ENCODE measurements at regions not wholly inside any gene's neighbourhood (a gene's known extent, or its start where the extent isn't known, plus 50 kb on each side); places are given as distances from the start of the nearest gene placed in this dataset.

GRCh38 chr12:75786070-75786469 is 245.5 kb downstream of the PHLDA1 start:
- no peak for DNase-seq

- DNase-seq: no peak
These were observed 247.0 kb downstream of the PHLDA1 start for GRCh38 chr12:75784591-75784990.

- no peak for DNase-seq
These were observed 248.3 kb downstream of the PHLDA1 start for GRCh38 chr12:75783093-75783877.

- no peak for DNase-seq
These were observed 249.5 kb downstream of the PHLDA1 start for GRCh38 chr12:75782069-75782581.

DNA sequence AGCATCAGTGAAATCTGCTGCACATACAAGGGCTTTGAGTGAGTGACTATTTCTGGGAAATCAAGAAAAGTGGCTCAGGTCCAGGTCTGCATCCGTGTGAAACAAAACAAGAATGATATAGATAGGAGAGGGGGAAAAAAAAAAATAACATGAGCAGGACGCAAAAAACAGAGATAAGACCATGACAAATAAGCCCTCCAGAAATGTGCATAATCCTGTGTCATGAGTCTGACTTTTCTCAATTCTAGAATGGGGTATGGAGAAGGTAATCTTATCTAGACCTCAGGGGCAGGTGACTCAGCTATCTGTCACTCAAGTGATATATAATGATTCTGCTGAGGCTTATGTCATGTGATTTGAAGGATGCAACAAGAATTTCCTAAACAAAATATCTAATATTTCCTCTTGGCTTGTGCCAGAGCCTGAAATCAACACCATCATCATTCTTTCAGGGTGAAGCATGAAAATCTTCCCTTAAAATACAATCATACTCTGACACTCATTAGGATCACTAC is 250.0 kb downstream of the PHLDA1 start:
- DNase-seq: no peak

- DNase-seq: no peak
These were observed 251.6 kb downstream of the PHLDA1 start for GRCh38 chr12:75779891-75780496.

DNA sequence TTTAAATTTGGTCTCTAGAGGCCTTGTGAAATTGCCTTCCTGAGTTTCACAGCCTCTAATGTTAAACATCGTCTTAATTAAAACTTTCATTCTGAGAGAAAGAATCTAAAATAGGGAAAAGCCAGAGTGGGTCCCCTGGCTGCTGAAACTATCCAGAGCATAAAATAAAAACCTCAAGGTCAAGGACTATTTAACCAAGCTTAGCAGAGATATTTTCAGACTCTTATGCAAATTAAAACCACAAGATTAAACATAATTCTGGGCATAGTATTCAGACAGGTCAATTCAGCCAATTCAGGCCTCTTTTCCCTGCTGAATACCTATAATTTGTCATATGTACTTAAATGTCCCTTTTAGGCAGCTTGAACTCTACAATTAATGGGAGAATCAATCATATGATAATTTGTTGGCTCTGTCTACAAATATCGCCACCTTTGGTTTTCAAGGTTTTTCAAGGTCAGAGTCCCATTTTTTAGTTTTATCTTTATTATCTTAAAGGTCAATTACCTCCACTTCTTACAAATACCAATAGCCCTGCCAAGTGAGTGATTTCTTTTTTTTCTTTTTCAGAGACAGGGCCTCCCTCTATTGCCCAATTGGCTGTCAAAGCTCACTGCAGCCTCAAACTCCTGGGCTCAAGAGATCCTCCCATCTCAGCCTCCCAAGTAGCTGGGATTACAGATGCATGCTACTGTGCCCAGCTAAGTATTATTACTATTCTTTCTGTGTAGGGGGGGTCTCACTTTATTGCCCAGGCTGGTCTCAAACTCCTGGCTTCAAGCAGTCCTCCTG is 257.1 kb downstream of the PHLDA1 start:
- no peak for DNase-seq

GRCh38 chr12:75773377-75773776 is 258.2 kb downstream of the PHLDA1 start:
- no peak for DNase-seq

DNA sequence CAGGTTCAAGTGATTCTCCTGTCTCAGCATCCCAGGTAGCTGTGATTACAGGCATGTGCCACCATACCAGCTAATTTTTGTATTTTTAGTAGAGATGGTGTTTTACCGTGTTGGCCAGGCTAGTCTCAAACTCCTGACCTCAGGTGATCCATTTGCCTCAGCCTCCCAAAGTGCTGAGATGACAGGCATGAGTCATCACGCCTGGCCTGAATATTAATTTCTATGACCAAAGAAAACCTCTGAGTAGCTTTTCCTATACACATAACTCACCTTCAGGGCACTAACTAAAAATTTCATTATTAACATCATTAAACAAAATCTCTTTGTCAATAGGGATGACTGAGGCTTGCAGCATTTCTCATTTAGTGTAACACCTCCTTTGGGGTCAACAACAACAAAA is 259.6 kb upstream of the KRR1 start:
- DNase-seq: no peak

DNA sequence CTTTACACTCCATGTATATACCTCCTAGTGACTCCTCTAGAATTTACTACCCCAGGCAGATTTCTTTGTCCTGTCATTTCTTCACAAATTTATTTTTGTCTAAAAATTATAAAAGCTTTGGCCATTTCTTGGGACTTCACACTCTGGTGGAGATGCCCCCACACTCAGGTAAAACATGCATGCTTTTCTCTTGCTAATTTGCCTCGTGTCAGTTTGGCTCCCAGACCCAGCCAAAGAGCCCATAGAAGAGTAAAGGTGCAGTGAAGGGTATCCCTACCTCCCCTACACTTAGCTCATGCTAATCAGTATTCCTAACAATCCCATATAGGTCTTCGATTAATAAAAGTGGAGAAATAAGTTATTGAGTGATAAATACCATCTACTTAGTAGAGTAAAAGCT is 256.5 kb upstream of the KRR1 start:
- no peak for DNase-seq

DNA sequence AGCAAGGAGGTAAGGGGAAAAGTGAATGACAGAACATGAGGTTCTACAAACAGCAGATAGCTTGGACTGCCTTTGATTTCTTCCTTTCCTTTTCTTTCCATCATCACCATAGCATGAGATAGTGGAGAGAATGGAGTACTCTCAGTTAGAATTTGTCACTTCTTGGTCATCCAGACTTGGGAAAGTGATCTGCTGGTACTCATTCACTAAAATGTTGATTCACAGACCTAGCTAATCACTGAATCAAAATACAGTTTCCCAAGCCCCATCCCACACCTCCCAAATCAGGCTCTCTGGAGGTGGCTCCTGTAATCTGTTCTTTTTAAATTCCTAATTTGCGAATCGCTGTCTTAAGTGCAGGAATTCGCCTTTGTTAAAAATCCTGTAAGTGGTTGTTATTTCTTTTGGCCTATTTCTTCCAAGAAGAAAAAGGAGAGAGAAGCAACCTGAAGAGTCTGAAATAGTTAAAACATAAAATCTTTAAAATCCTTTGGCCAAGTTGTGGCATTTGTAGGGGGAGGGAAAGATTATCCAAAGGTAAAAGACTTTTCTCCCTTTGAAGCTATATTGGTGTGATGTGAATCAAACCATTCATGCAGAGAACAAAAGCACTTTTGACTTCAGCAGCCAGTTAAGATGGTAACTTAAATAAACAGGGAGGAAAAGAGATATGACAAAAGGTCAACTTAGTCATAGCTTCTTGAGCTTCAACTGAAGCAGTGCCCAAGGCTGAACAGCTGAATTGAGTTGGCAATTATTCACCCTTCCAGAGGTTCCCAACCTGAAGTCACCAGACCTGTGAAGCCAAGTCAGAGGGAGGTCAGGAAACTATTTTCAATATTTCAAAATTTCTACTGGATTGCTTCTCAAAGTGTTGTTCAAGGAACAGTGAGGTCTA is 255.1 kb upstream of the KRR1 start:
- DNase-seq: no peak

DNA sequence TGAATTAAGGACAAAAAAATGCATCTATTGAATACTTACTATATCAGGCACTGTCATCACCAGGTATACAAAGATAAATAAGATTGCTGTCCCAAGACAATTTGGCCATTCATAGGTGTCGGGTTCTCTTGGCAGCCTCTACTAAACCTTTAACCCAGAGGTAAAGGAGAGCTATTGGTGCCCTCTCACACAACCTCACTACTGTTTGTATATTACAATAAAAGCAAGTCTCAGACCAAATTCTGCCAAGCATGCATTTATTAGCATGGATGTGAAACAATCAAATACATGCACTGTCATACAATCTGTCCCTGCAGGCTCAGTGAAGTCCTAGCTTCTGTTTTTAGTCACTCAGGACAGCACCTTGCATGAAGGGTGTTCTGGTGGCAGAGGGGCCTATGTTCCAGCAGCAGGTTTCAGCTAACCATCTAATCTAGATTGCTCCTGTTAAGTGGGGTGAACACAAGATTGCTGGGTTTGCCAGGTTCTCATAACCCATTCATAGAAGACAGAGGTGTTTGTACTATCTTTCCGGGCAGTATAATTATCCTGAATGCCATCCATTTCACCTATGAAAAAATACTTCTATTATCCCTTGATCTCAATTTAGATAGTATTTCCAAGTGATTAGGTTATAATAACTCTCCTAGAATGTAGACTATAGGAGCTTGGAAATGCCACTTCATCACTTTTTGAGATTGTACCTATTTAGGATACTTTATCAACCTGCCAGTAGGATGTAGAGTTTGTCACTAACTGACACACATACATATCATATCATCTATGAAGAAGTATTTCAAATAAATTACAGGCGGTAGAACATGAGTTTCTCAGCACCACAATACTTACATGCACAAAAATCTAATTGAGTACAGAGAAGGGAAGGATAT is 254.0 kb upstream of the KRR1 start:
- no peak for DNase-seq

DNA sequence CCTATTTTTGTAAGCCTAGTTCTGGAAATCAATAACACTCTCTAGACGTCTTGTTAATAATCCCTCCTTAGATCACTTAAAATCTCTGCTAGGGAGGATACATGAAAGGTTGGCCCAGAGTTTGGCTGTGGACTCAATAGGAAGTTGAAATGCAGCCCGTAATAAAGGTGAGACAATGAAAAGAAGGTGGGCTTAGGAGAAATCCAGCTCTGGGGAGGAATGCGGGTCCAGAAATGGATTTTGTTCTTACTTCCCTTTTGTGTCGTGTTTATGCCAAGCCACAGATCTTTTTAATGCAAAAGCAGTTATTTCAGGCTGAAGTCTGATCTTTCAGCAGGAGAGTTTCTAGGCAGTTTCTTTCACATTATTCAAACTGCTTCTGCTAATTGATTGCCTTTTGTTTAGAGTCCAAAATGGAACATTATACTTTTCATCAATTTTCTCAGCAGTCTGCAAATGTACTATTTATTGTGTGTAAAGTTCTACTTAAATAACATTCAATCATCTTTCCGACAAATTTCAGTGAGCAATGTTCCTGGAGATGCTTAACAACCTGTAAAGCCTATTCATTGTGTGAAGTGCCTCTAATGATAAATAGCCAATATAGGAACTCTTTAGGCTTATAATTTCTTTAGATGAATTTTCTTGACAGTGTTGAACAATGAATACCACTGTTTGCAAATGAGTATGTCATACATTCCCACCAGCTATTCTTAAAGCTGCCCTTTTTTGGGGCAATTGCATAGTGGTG is 252.9 kb upstream of the KRR1 start:
- DNase-seq: no peak

GRCh38 chr12:75760573-75761294 is 249.3 kb upstream of the KRR1 start:
- DNase-seq: no peak

DNA sequence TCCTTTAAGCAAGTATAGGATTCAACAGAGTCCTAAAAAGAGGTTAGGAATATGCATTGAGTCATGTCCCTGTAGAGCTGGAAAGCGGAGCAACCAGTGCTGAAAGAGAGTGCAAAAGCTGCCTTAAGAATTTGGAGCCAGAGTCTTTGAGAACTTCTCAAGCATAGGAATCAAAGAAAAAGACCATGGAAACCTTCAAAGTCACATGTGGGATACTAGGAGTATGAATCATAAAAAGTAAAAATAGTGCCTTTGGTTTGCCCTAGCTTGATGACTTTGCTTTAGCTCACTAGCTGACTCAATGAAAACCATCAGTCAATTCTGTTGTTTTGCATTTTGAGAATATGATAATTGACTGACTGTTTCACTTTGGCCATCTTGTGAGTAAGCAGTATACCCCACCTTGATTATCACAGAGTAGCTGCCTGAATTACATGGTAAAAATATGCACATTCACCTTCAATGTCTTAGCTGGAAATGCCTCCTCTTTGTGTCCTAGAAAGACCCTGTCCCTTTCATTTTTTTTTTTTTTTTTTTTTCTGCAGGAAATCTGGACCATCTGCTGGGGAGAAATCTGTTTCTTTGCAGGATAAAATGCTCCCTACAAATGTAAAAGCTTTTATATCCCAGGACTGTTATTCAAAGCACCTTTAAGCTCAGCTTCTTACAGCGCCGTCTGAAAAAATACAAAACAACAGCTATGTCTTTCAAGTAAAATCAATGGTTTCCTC is 248.6 kb upstream of the KRR1 start:
- no peak for DNase-seq

- DNase-seq: no peak
These were observed 247.8 kb upstream of the KRR1 start for GRCh38 chr12:75759196-75759595.

- DNase-seq: no peak
These were observed 245.4 kb upstream of the KRR1 start for GRCh38 chr12:75756771-75757170.

- no peak for DNase-seq
These were observed 244.7 kb upstream of the KRR1 start for GRCh38 chr12:75756111-75756510.

- DNase-seq: no peak
These were observed 243.3 kb upstream of the KRR1 start for GRCh38 chr12:75754698-75755097.
